T-helper 2 cell treated with Interferon-gamma antibody and Interleukin-4, amounts not matched to agents 5 μg/mL and 100 μg/mL, for 36 hours (primary cell): ENCODE measurements at regions not wholly inside any gene's neighbourhood (a gene's known extent, or its start where the extent isn't known, plus 50 kb on each side); places are given as distances from the start of the nearest gene placed in this dataset.
"Not testable (repeated sequence)": the region's sequence is repeated elsewhere in the genome, so short reads cannot be mapped to it uniquely, and the experiment has no call there.

ENCODE experiments used
- DNase-seq: peaks from one replicate; pipeline ENCODE4 v3.0.0; 2021; ENCODE audit warnings: low spot score
- H3K27ac Mint-ChIP-seq: one replicate; pipeline ENCODE4 v1.8.0; 2021; ENCODE audit warnings: mild to moderate bottlenecking, mixed read lengths
- H3K27me3 Mint-ChIP-seq: one replicate; pipeline ENCODE4 v1.8.0; 2021; ENCODE audit warnings: low read depth, mixed read lengths
- H3K36me3 Mint-ChIP-seq: one replicate; pipeline ENCODE4 v1.8.0; 2021; ENCODE audit warnings: low read depth, mixed read lengths
- H3K4me1 Mint-ChIP-seq: one replicate; pipeline ENCODE4 v1.8.0; 2021; ENCODE audit warnings: low read depth, mixed read lengths
- H3K4me3 Mint-ChIP-seq: one replicate; pipeline ENCODE4 v1.8.0; 2022; ENCODE audit warnings: mild to moderate bottlenecking, moderate library complexity, mixed read lengths
- H3K9me3 Mint-ChIP-seq: one replicate; pipeline ENCODE4 v1.8.0; 2021; ENCODE audit warnings: mixed read lengths

- Mint-ChIP-seq H3K9me3 (no peaks in the 10 kb centered on the region), H3K27me3 (no peaks in the 10 kb centered on the region), H3K27ac (no peak overlapping the region), H3K4me3 (no peak overlapping the region), H3K36me3 (no peaks in the 10 kb centered on the region), H3K4me1 (no peaks in the 10 kb centered on the region)
- DNase-seq = no peak
These were observed 223.6 kb upstream of the GAP43 start for GRCh38 chr3:115399750-115400149.

GRCh38 chr3:115401298-115401697 lies 222.0 kb upstream of the GAP43 start:
- no peak for DNase-seq
- no peak overlapping the region for H3K27ac Mint-ChIP-seq

GRCh38 chr3:115401851-115402501 lies 221.3 kb upstream of the GAP43 start:
- H3K27ac Mint-ChIP-seq = no peak overlapping the region
- H3K4me3 Mint-ChIP-seq = no peak overlapping the region
- H3K4me1 Mint-ChIP-seq = no peaks in the 10 kb centered on the region
- DNase-seq = no peak
- no peaks in the 10 kb centered on the region for H3K27me3 Mint-ChIP-seq
- no peaks in the 10 kb centered on the region for H3K9me3 Mint-ChIP-seq
- no peaks in the 10 kb centered on the region for H3K36me3 Mint-ChIP-seq

More at GRCh38 chr3:115401298-115401697, 222.0 kb upstream of the GAP43 start:
- Mint-ChIP-seq H3K4me3 (no peak overlapping the region), H3K9me3 (no peaks in the 10 kb centered on the region), H3K36me3 (no peaks in the 10 kb centered on the region), H3K4me1 (no peaks in the 10 kb centered on the region), H3K27me3 (no peaks in the 10 kb centered on the region)

- no peaks in the 10 kb centered on the region for H3K4me1 Mint-ChIP-seq
- no peaks in the 10 kb centered on the region for H3K27me3 Mint-ChIP-seq
- H3K4me3 Mint-ChIP-seq = no peak overlapping the region
- H3K27ac Mint-ChIP-seq = no peak overlapping the region
- no peak for DNase-seq
- H3K36me3 Mint-ChIP-seq = no peaks in the 10 kb centered on the region
- H3K9me3 Mint-ChIP-seq = no peaks in the 10 kb centered on the region
These were observed 220.7 kb upstream of the GAP43 start for GRCh38 chr3:115402651-115403050.

- H3K27me3 Mint-ChIP-seq = no peaks in the 10 kb centered on the region
- DNase-seq = no peak
- H3K36me3 Mint-ChIP-seq = no peaks in the 10 kb centered on the region
- no peaks in the 10 kb centered on the region for H3K9me3 Mint-ChIP-seq
- no peak overlapping the region for H3K4me3 Mint-ChIP-seq
- H3K4me1 Mint-ChIP-seq = no peaks in the 10 kb centered on the region
- H3K27ac Mint-ChIP-seq = no peak overlapping the region
These were observed 219.5 kb upstream of the GAP43 start for GRCh38 chr3:115403786-115404185.

GRCh38 chr3:115409596-115409995 lies 213.7 kb upstream of the GAP43 start:
- Mint-ChIP-seq H3K9me3 (no peaks in the 10 kb centered on the region), H3K27ac (no peak overlapping the region), H3K4me3 (no peak overlapping the region), H3K4me1 (no peaks in the 10 kb centered on the region), H3K36me3 (no peaks in the 10 kb centered on the region), H3K27me3 (no peaks in the 10 kb centered on the region)
- DNase-seq = no peak

- H3K4me1 Mint-ChIP-seq, DNase-seq, H3K27ac Mint-ChIP-seq: not testable (repeated sequence)
These were observed 208.7 kb upstream of the GAP43 start for GRCh38 chr3:115414610-115415009.

GRCh38 chr3:115415246-115415996 lies 207.9 kb upstream of the GAP43 start:
- no peaks in the 10 kb centered on the region for H3K36me3 Mint-ChIP-seq
- H3K4me1 Mint-ChIP-seq = no peaks in the 10 kb centered on the region
- H3K4me3 Mint-ChIP-seq = no peak overlapping the region
- H3K9me3 Mint-ChIP-seq = no peaks in the 10 kb centered on the region
- H3K27ac Mint-ChIP-seq = no peak overlapping the region
- DNase-seq = no peak
- no peaks in the 10 kb centered on the region for H3K27me3 Mint-ChIP-seq

More at GRCh38 chr3:115414610-115415009, 208.7 kb upstream of the GAP43 start:
- not testable (repeated sequence) for H3K4me3 Mint-ChIP-seq, H3K36me3 Mint-ChIP-seq, H3K27me3 Mint-ChIP-seq, H3K9me3 Mint-ChIP-seq

- no peaks in the 10 kb centered on the region for H3K36me3 Mint-ChIP-seq
- no peaks in the 10 kb centered on the region for H3K9me3 Mint-ChIP-seq
- no peak overlapping the region for H3K4me3 Mint-ChIP-seq
- no peak for DNase-seq
- no peaks in the 10 kb centered on the region for H3K27me3 Mint-ChIP-seq
- H3K4me1 Mint-ChIP-seq = no peaks in the 10 kb centered on the region
- H3K27ac Mint-ChIP-seq = peak overlapping the region; percentile 6
These were observed 204.7 kb upstream of the GAP43 start for GRCh38 chr3:115418583-115418982.

- Mint-ChIP-seq H3K9me3 (no peaks in the 10 kb centered on the region), H3K27me3 (no peaks in the 10 kb centered on the region), H3K4me3 (no peak overlapping the region), H3K36me3 (no peaks in the 10 kb centered on the region), H3K27ac (no peak overlapping the region), H3K4me1 (no peaks in the 10 kb centered on the region)
- no peak for DNase-seq
These were observed 203.2 kb upstream of the GAP43 start for GRCh38 chr3:115420086-115420485.

- Mint-ChIP-seq H3K4me1 (no peaks in the 10 kb centered on the region), H3K9me3 (no peaks in the 10 kb centered on the region)
- DNase-seq = no peak
These were observed 200.1 kb upstream of the GAP43 start for GRCh38 chr3:115423170-115423569.

GRCh38 chr3:115428841-115429240 lies 194.5 kb upstream of the GAP43 start:
- Mint-ChIP-seq H3K4me1 (no peaks in the 10 kb centered on the region), H3K4me3 (no peak overlapping the region), H3K27me3 (no peaks in the 10 kb centered on the region), H3K36me3 (no peaks in the 10 kb centered on the region), H3K27ac (no peak overlapping the region), H3K9me3 (no peaks in the 10 kb centered on the region)
- no peak for DNase-seq

More at GRCh38 chr3:115423170-115423569, 200.1 kb upstream of the GAP43 start:
- Mint-ChIP-seq H3K4me3 (no peak overlapping the region), H3K27me3 (no peaks in the 10 kb centered on the region), H3K27ac (no peak overlapping the region), H3K36me3 (no peaks in the 10 kb centered on the region)

- Mint-ChIP-seq H3K9me3 (no peaks in the 10 kb centered on the region), H3K4me3 (no peak overlapping the region), H3K4me1 (no peaks in the 10 kb centered on the region), H3K27ac (no peak overlapping the region), H3K27me3 (no peaks in the 10 kb centered on the region), H3K36me3 (no peaks in the 10 kb centered on the region)
- no peak for DNase-seq
These were observed 186.5 kb upstream of the GAP43 start for GRCh38 chr3:115436767-115437301.

GRCh38 chr3:115438799-115439198 lies 184.5 kb upstream of the GAP43 start:
- H3K4me1 Mint-ChIP-seq = no peaks in the 10 kb centered on the region
- no peak overlapping the region for H3K4me3 Mint-ChIP-seq
- H3K27me3 Mint-ChIP-seq = no peaks in the 10 kb centered on the region
- no peaks in the 10 kb centered on the region for H3K36me3 Mint-ChIP-seq
- DNase-seq = no peak
- no peak overlapping the region for H3K27ac Mint-ChIP-seq
- no peaks in the 10 kb centered on the region for H3K9me3 Mint-ChIP-seq
